Liver (tissue), 8 donors: ENCODE measurements at regions not wholly inside any gene's neighbourhood (a gene's known extent, or its start where the extent isn't known, plus 50 kb on each side); places are given as distances from the start of the nearest gene placed in this dataset.

ENCODE experiments used
- DNase-seq: peaks from one replicate; pipeline ENCODE4 v3.0.0-alpha.2; 2017; ENCODE audit warnings: low spot score
- H3K27ac ChIP-seq, 2 donors: one replicate each; pipeline ENCODE4 v1.7.0; 2013; ENCODE audit warnings: inconsistent platforms in 2 of 2, low read length in 2 of 2, control low read depth in 1 of 2, low read depth in 1 of 2, mild to moderate bottlenecking in 1 of 2
- H3K27me3 ChIP-seq, 4 donors: one replicate each; pipeline versions ENCODE4 v1.6.1 to v1.7.0; 2013; ENCODE audit warnings: low read length in 3 of 4, inconsistent platforms in 1 of 4, mild to moderate bottlenecking in 1 of 4, moderate library complexity in 1 of 4; ENCODE audit not compliant: control insufficient read depth in 4 of 4, insufficient read depth in 4 of 4
- H3K36me3 ChIP-seq, 4 donors: one replicate each; pipeline versions ENCODE4 v1.6.1 to v1.7.0; 2013; ENCODE audit warnings: low read length in 3 of 4, mild to moderate bottlenecking in 3 of 4, low read depth in 1 of 4, moderate library complexity in 1 of 4; ENCODE audit not compliant: control insufficient read depth in 4 of 4, insufficient read depth in 3 of 4
- H3K4me1 ChIP-seq, 4 donors: one replicate each; pipeline versions ENCODE4 v1.6.1 to v1.7.0; 2013; ENCODE audit warnings: low read length in 3 of 4, mild to moderate bottlenecking in 3 of 4, moderate library complexity in 1 of 4; ENCODE audit not compliant: control insufficient read depth in 4 of 4, insufficient read depth in 4 of 4
- H3K4me3 ChIP-seq, 3 donors: one replicate each; pipeline versions ENCODE4 v1.6.1 to v1.7.0; 2013; ENCODE audit warnings: low read length in 3 of 3, control low read depth in 1 of 3, low read depth in 1 of 3, mild to moderate bottlenecking in 1 of 3
- H3K9ac ChIP-seq, 2 donors: one replicate each; pipeline ENCODE4 v1.7.0; 2013; ENCODE audit warnings: low read length in 2 of 2, mild to moderate bottlenecking in 2 of 2, moderate library complexity in 2 of 2, control low read depth in 1 of 2, low read depth in 1 of 2
- H3K9me3 ChIP-seq, 4 donors: one replicate each; pipeline versions ENCODE4 v1.6.1 to v1.7.0; 2013; ENCODE audit warnings: low read length in 3 of 4; ENCODE audit not compliant: control insufficient read depth in 4 of 4
- ATF3 ChIP-seq: IDR thresholded peaks from 2 replicates; pipeline ENCODE4 v1.6.1; 2016; ENCODE audit warnings: antibody characterized with exemption
- CTCF ChIP-seq: fragments of 150-350 bp; IDR thresholded peaks from 2 replicates; pipeline ENCODE4 v1.5.1; 2017; ENCODE audit warnings: improper control_type of control experiment, low read depth, low read length; ENCODE audit not compliant: missing input control
- EGR1 ChIP-seq, 2 donors: IDR thresholded peaks; 2 replicates each; pipeline ENCODE4 v1.6.1; 2016 to 2018; ENCODE audit warnings: antibody characterized with exemption in 2 of 2, low read depth in 2 of 2
- FOXA1 ChIP-seq: IDR thresholded peaks from 2 replicates; pipeline ENCODE4 v1.6.1; 2016; ENCODE audit warnings: antibody characterized with exemption
- FOXA2 ChIP-seq: IDR thresholded peaks from 2 replicates; pipeline ENCODE4 v1.6.1; 2016; ENCODE audit warnings: antibody characterized with exemption
- GABPA ChIP-seq, 2 donors: IDR thresholded peaks in 1 of 2; conservative IDR thresholded peaks in 1 of 2; 2 replicates each; pipeline ENCODE4 v1.6.1; 2016; ENCODE audit warnings: antibody characterized with exemption in 2 of 2, mild to moderate bottlenecking in 1 of 2, moderate library complexity in 1 of 2
- HNF4A ChIP-seq, 2 donors: conservative IDR thresholded peaks; 2 replicates each; pipeline ENCODE4 v1.6.1; 2016; ENCODE audit warnings: antibody characterized with exemption in 2 of 2, mild to moderate bottlenecking in 2 of 2
- MAX ChIP-seq: IDR thresholded peaks from 2 replicates; pipeline ENCODE4 v1.6.1; 2016; ENCODE audit warnings: antibody characterized with exemption
- NR2F2 ChIP-seq: IDR thresholded peaks from 2 replicates; pipeline ENCODE4 v1.6.1; 2016; ENCODE audit warnings: antibody characterized with exemption
- REST ChIP-seq: IDR thresholded peaks from 2 replicates; pipeline ENCODE4 v1.6.1; 2016; ENCODE audit warnings: antibody characterized with exemption, mild to moderate bottlenecking
- RXRA ChIP-seq, 2 donors: IDR thresholded peaks; 2 replicates each; pipeline ENCODE4 v1.6.1; 2017 to 2018; ENCODE audit warnings: antibody characterized with exemption in 2 of 2, mild to moderate bottlenecking in 1 of 2
- SP1 ChIP-seq: IDR thresholded peaks from 2 replicates; pipeline ENCODE4 v1.6.1; 2018; ENCODE audit warnings: antibody characterized with exemption, mild to moderate bottlenecking
- WGBS: extraction: QIAGEN DNeasy Blood & Tissue Kit; methylation state at CpG from one replicate; pipeline ENCODE4 v1.1.7; 2013; 5-methylcytosine and 5-hydroxymethylcytosine counted together
- donor health status: healthy.
- donor health status: healthy.
- donor health status: healthy.
- donor health status: healthy.
- donor health status: healthy.

GRCh38 chr4:4913628-4914027, 54.2 kb downstream of the MSX1 start:
- Histone ChIP-seq H3K9me3 (peaks cover 0 to 7% (median 2%) of the 10 kb centered on the region in 4 donors), H3K27me3 (peaks cover 0 to 3% (median 0%) of the 10 kb centered on the region in 4 donors), H3K9ac (no peak overlapping the region), H3K4me1 (no peaks in the 10 kb centered on the region), H3K36me3 (no peaks in the 10 kb centered on the region), H3K4me3 (no peak overlapping the region), H3K27ac (no peak overlapping the region)
- DNase-seq = no peak
- TF ChIP-seq HNF4A (conservative IDR thresholded peaks at IDR 0.05) (no peak), FOXA1 (no peak), MAX (no peak), SP1 (no peak), FOXA2 (no peak), EGR1 (IDR thresholded peaks at IDR 0.05; ENCODE audit: low read depth in 2 of 2) (no peak), RXRA (IDR thresholded peaks at IDR 0.05) (no peak), CTCF (no peak), REST (no peak), NR2F2 (no peak), GABPA (IDR thresholded peaks at IDR 0.05 in 1 of 2, conservative IDR thresholded peaks at IDR 0.05 in 1 of 2) (no peak)

GRCh38 chr4:4914059-4914820, 54.8 kb downstream of the MSX1 start:
- no peak for DNase-seq
- 82% methylated on average over 4 of the region's 4 CpGs for WGBS
- Histone ChIP-seq H3K9me3 (peaks cover 0 to 7% (median 1%) of the 10 kb centered on the region in 4 donors), H3K27ac (no peak overlapping the region), H3K4me3 (no peak overlapping the region), H3K27me3 (no peaks in the 10 kb centered on the region), H3K4me1 (no peaks in the 10 kb centered on the region), H3K9ac (no peak overlapping the region), H3K36me3 (no peaks in the 10 kb centered on the region)
- no peak for TF ChIP-seq MAX
- TF ChIP-seq ATF3 = no peak
